ENCODE measurements at regions not wholly inside any gene's neighbourhood (a gene's known extent, or its start where the extent isn't known, plus 50 kb on each side); places are given as distances from the start of the nearest gene placed in this dataset.

GRCh38 chrX:42967681-42968300 is 189.8 kb upstream of the PPP1R2C start:
- intact Hi-C loops (cut with DNase I, micrococcal nuclease): no loop called here
- ATAC-seq (ENCODE audit: poor library complexity) (no peak), DNase-seq (peak in 1 of 14 experiments; percentile 11)
- H3K9me3 Mint-ChIP-seq: no peaks in the 10 kb centered on the region
- no peak overlapping the region for H3K27ac ChIP-seq (ENCODE audit: low read depth in 1 of 2, low read length in 2 of 2)
- no peak overlapping the region for H3K4me3 Mint-ChIP-seq
- H3K36me3 Mint-ChIP-seq (ENCODE audit: low read depth): no peaks in the 10 kb centered on the region
- no peaks in the 10 kb centered on the region for H3K36me3 ChIP-seq (ENCODE audit: insufficient read depth, low read length)
- no peaks in the 10 kb centered on the region for H3K27me3 ChIP-seq (ENCODE audit: control insufficient read depth in 1 of 2, insufficient read depth in 2 of 2, low read length in 2 of 2)
- H3K4me1 Mint-ChIP-seq (ENCODE audit: low read depth): no peaks in the 10 kb centered on the region
- no peaks in the 10 kb centered on the region for H3K9me3 ChIP-seq (ENCODE audit: control insufficient read depth in 1 of 2, insufficient read depth in 1 of 2, low read length in 2 of 2)
- no peaks in the 10 kb centered on the region for H3K27me3 Mint-ChIP-seq
- POLR2A ChIA-PET: no interaction called here
- H3K4me1 ChIP-seq (ENCODE audit: insufficient read depth, low read length): no peaks in the 10 kb centered on the region
- TF ChIP-seq, protein P1, sequence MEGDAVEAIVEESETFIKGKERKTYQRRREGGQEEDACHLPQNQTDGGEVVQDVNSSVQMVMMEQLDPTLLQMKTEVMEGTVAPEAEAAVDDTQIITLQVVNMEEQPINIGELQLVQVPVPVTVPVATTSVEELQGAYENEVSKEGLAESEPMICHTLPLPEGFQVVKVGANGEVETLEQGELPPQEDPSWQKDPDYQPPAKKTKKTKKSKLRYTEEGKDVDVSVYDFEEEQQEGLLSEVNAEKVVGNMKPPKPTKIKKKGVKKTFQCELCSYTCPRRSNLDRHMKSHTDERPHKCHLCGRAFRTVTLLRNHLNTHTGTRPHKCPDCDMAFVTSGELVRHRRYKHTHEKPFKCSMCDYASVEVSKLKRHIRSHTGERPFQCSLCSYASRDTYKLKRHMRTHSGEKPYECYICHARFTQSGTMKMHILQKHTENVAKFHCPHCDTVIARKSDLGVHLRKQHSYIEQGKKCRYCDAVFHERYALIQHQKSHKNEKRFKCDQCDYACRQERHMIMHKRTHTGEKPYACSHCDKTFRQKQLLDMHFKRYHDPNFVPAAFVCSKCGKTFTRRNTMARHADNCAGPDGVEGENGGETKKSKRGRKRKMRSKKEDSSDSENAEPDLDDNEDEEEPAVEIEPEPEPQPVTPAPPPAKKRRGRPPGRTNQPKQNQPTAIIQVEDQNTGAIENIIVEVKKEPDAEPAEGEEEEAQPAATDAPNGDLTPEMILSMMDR (IDR thresholded peaks at IDR 0.05): no peak
- CTCF ChIA-PET: no interaction called here
- no peak overlapping the region for H3K27ac Mint-ChIP-seq
- H3K4me3 ChIP-seq (ENCODE audit: low read length): no peak overlapping the region

- no peaks in the 10 kb centered on the region for H3K36me3 Mint-ChIP-seq (ENCODE audit: low read depth)
- no peak overlapping the region for H3K27ac ChIP-seq (ENCODE audit: low read depth in 1 of 2, low read length in 2 of 2)
- no peak overlapping the region for H3K4me3 Mint-ChIP-seq
- no peaks in the 10 kb centered on the region for H3K9me3 ChIP-seq (ENCODE audit: control insufficient read depth in 1 of 2, insufficient read depth in 1 of 2, low read length in 2 of 2)
- intact Hi-C loops (cut with DNase I, micrococcal nuclease): no loop called here
- TF ChIP-seq, protein P1 (IDR thresholded peaks at IDR 0.05): no peak
- no peak for ATAC-seq (ENCODE audit: poor library complexity)
- H3K27me3 ChIP-seq (ENCODE audit: control insufficient read depth in 1 of 2, insufficient read depth in 2 of 2, low read length in 2 of 2): no peaks in the 10 kb centered on the region
- H3K27ac Mint-ChIP-seq: no peak overlapping the region
- H3K9me3 Mint-ChIP-seq: no peaks in the 10 kb centered on the region
- H3K36me3 ChIP-seq (ENCODE audit: insufficient read depth, low read length): no peaks in the 10 kb centered on the region
- CTCF ChIA-PET: no interaction called here
- H3K4me1 Mint-ChIP-seq (ENCODE audit: low read depth): no peaks in the 10 kb centered on the region
- H3K27me3 Mint-ChIP-seq: no peaks in the 10 kb centered on the region
- H3K4me1 ChIP-seq (ENCODE audit: insufficient read depth, low read length): no peaks in the 10 kb centered on the region
- H3K4me3 ChIP-seq (ENCODE audit: low read length): no peak overlapping the region
- DNase-seq: no peak
- POLR2A ChIA-PET: no interaction called here
These were observed 195.4 kb upstream of the PPP1R2C start for GRCh38 chrX:42973321-42973720.

- H3K27ac ChIP-seq (ENCODE audit: low read depth in 1 of 2, low read length in 2 of 2): no peak overlapping the region
- H3K27ac Mint-ChIP-seq: no peak overlapping the region
- no peak for DNase-seq
- ATAC-seq (ENCODE audit: poor library complexity): no peak
- no peaks in the 10 kb centered on the region for H3K4me1 ChIP-seq (ENCODE audit: insufficient read depth, low read length)
- H3K27me3 Mint-ChIP-seq: no peaks in the 10 kb centered on the region
- no peaks in the 10 kb centered on the region for H3K36me3 ChIP-seq (ENCODE audit: insufficient read depth, low read length)
- H3K36me3 Mint-ChIP-seq (ENCODE audit: low read depth): no peaks in the 10 kb centered on the region
- no peaks in the 10 kb centered on the region for H3K27me3 ChIP-seq (ENCODE audit: control insufficient read depth in 1 of 2, insufficient read depth in 2 of 2, low read length in 2 of 2)
- TF ChIP-seq, protein P1 (IDR thresholded peaks at IDR 0.05): no peak
- H3K9me3 Mint-ChIP-seq: no peaks in the 10 kb centered on the region
- H3K4me1 Mint-ChIP-seq (ENCODE audit: low read depth): no peaks in the 10 kb centered on the region
- POLR2A ChIA-PET: no interaction called here
- CTCF ChIA-PET: no interaction called here
- no peak overlapping the region for H3K4me3 Mint-ChIP-seq
- no peak overlapping the region for H3K4me3 ChIP-seq (ENCODE audit: low read length)
- H3K9me3 ChIP-seq (ENCODE audit: control insufficient read depth in 1 of 2, insufficient read depth in 1 of 2, low read length in 2 of 2): no peaks in the 10 kb centered on the region
- intact Hi-C loops (cut with DNase I, micrococcal nuclease): no loop called here
These were observed 197.9 kb upstream of the PPP1R2C start for GRCh38 chrX:42975906-42976305.
